Right lobe of liver (tissue), 6 donors: ENCODE measurements at regions not wholly inside any gene's neighbourhood (a gene's known extent, or its start where the extent isn't known, plus 50 kb on each side); places are given as distances from the start of the nearest gene placed in this dataset.

ENCODE experiments used
- ATAC-seq, 4 donors: fragments of 200-7000 bp; cut with Tn5 transposase; one replicate each; pipeline ENCODE4 v1.9.1; 2020; ENCODE audit warnings: mild to moderate bottlenecking in 4 of 4, moderate library complexity in 4 of 4
- DNase-seq, 3 donors: peaks; one replicate each; pipeline ENCODE4 v3.0.0-alpha.2; 2020
- H3K27ac ChIP-seq, 3 donors: fragments of 200-600 bp; one replicate each; pipeline ENCODE4 v1.8.0; 2022
- H3K27me3 ChIP-seq, 2 donors: fragments of 200-600 bp; one replicate each; pipeline ENCODE4 v1.8.0; 2022
- H3K36me3 ChIP-seq, 4 donors: fragments of 200-600 bp; sonication (generic) in 1 of 4; one replicate each; pipeline versions ENCODE4 v1.5.1 to v1.8.0; 2017 to 2022; ENCODE audit warnings: control low read depth in 1 of 4
- H3K4me1 ChIP-seq, 4 donors: fragments of 200-600 bp; sonication (generic) in 1 of 4; one replicate each; pipeline versions ENCODE4 v1.5.1 to v1.8.0; 2017 to 2022; ENCODE audit warnings: control low read depth in 1 of 4
- H3K4me3 ChIP-seq, 3 donors: fragments of 200-600 bp; one replicate each; pipeline ENCODE4 v1.8.0; 2022
- H3K9me3 ChIP-seq, 4 donors: fragments of 200-600 bp; sonication (generic) in 1 of 4; one replicate each; pipeline versions ENCODE4 v1.5.1 to v1.8.0; 2017 to 2022; ENCODE audit warnings: control low read depth in 1 of 4
- POLR2A ChIP-seq: fragments of 450-650 bp; IDR thresholded peaks from one replicate; pipeline ENCODE4 v1.6.1; 2017; ENCODE audit warnings: antibody characterized with exemption, mild to moderate bottlenecking
- whole genome bisulfite sequencing: methylation state at CpG from one replicate; pipeline ENCODE4 v1.1.6; 2018; ENCODE audit warnings: low coverage, low lambda C conversion rate; ENCODE audit not compliant: insufficient coverage; ENCODE audit errors: missing lambda C conversion rate; 5-methylcytosine and 5-hydroxymethylcytosine counted together
- intact Hi-C, 2 donors: fragments of 100-400 bp; cut with DNase I; formaldehyde crosslinking; loops; one replicate each; pipeline versions ENCODE4 v1.11.2 to v1.14.1; 2022
- TF ChIP-seq, protein P1 (sequence below), 4 donors: fragments of 200-600 bp in 3 of 4; fragments of 450-650 bp in 1 of 4; IDR thresholded peaks; one replicate each; pipeline versions ENCODE4 v1.5.1 to v1.8.0; 2016 to 2022; ENCODE audit warnings: antibody characterized with exemption in 4 of 4, mild to moderate bottlenecking in 2 of 4
- donor health status: DM: no; HTN: yes; CAD: no.
- donor health status: DM: no; HTN: no; CAD: no.
- donor health status: DM: no; HTN: no; CAD: no.
- donor health status: DM: no; HTN: yes; CAD: no.
- donor health status: DM: no; HTN: yes; CAD: no.

DNA sequence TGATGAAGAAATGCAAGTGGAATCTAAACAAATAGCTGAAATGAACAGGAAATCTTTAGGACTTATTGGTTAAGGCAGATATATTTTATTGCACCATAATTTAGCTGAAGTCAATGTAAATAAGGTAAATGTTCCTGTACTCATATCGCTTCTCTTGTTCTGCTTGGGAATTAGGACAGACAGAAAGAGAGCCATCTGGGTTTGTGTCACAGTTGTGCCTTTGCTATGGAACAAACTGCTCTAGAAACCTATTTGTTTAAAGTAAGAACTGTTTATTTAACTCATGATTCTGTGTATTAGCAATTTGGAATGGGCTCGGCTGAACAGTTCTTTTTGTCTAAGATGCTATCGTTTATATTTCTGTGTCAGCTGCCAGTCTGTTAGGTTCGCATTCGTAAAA is 143.8 kb upstream of the KHDRBS2 start:
- WGBS: 72% methylated on average over 5 of the region's 5 CpGs
- Histone ChIP-seq H3K36me3 (no peaks in the 10 kb centered on the region), H3K4me1 (no peaks in the 10 kb centered on the region), H3K4me3 (no peak overlapping the region), H3K9me3 (no peaks in the 10 kb centered on the region), H3K27ac (no peak overlapping the region), H3K27me3 (no peaks in the 10 kb centered on the region)
- no peak for ATAC-seq
- no peak for TF ChIP-seq POLR2A
- TF ChIP-seq, protein P1, sequence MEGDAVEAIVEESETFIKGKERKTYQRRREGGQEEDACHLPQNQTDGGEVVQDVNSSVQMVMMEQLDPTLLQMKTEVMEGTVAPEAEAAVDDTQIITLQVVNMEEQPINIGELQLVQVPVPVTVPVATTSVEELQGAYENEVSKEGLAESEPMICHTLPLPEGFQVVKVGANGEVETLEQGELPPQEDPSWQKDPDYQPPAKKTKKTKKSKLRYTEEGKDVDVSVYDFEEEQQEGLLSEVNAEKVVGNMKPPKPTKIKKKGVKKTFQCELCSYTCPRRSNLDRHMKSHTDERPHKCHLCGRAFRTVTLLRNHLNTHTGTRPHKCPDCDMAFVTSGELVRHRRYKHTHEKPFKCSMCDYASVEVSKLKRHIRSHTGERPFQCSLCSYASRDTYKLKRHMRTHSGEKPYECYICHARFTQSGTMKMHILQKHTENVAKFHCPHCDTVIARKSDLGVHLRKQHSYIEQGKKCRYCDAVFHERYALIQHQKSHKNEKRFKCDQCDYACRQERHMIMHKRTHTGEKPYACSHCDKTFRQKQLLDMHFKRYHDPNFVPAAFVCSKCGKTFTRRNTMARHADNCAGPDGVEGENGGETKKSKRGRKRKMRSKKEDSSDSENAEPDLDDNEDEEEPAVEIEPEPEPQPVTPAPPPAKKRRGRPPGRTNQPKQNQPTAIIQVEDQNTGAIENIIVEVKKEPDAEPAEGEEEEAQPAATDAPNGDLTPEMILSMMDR (IDR thresholded peaks at IDR 0.05): no peak
- no peak for DNase-seq
- intact Hi-C loops: no loop called here

DNA sequence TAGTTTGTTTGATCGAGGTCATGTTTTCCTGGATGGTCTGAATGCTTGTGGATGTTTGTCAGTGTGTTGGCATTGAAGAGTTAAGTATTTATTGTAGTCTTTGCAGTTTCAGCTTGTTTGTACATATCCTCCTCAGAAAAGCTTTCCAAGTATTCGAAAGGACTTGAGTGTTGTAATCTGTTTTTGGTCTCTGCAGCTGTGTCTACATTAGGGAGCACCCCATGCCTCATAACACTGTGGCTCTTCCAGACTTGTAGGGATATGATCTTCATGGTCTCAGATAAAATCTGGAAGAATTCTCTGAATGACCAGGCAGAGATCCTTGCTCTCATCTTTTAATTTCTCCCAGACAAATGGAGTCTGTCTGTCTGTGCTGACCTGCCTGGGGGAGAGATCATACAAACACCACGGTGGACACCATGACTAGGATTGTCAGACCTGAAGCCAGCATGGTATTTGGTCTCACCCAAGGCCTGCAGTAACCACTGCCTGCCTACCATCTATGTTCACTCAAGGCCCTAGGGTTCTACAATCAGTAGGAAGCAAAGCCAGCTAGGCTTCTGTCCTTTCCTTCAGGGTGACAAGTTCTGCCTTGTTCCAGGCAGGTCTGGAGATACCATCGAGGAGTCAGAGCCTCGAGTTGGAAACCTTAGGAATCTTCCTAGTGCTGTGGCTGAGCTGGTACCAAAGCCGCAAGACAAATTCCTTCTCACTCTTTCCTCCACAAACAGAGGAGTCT is 114.7 kb upstream of the KHDRBS2 start:
- no peak for ATAC-seq
- no peak for DNase-seq
- Histone ChIP-seq H3K27ac (no peak overlapping the region), H3K36me3 (no peaks in the 10 kb centered on the region), H3K9me3 (no peaks in the 10 kb centered on the region), H3K4me1 (no peaks in the 10 kb centered on the region), H3K27me3 (no peaks in the 10 kb centered on the region), H3K4me3 (no peak overlapping the region)
- 57% methylated on average over 6 of the region's 6 CpGs for WGBS
- no peak for TF ChIP-seq POLR2A
- TF ChIP-seq, protein P1 (IDR thresholded peaks at IDR 0.05): no peak
- intact Hi-C loops: no loop called here

DNA sequence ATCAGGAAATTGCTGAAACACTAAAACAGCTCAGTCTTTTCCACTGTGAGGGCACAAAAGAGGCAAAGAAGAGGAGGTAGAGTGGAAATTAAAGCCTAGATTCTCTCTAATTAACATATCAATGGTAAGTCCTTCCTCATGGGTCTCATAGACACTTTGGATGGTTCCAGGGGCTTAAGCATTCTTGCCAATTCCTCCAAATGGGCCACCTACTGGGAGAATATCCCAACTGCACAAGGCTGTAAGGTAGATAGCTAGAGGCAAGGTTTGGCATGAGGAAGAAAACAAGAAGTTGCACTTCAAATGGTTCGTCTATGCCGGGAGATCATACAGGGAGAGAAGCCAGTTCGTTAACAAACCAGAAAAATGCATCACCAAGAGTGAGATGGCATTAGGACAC is 107.6 kb upstream of the KHDRBS2 start:
- ATAC-seq (no peak), DNase-seq (no peak)
- Histone ChIP-seq H3K9me3 (no peaks in the 10 kb centered on the region), H3K27me3 (no peaks in the 10 kb centered on the region), H3K36me3 (no peaks in the 10 kb centered on the region), H3K4me3 (no peak overlapping the region), H3K4me1 (no peaks in the 10 kb centered on the region), H3K27ac (no peak overlapping the region)
- intact Hi-C loops: no loop called here
- WGBS: 33% methylated on average over 3 of the region's 3 CpGs
- TF ChIP-seq POLR2A: no peak

DNA sequence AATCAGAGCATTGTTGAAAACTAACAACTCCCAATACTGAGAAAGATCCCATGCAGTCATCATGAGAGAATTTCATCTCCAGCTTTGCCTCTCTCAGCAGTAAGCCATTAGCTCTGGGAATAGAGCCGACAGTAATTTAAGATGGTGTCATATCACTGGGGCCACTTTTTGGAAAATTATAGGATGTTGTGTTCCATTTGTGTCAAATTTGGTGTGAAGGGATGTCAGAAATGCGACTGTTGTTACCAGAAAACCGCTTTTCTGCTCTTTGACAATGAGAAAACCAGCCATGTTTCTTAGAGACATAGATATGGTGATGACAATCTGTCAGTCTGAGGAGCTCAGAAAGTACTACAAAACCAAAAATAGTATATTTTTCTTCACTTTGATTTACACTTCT is 106.3 kb upstream of the KHDRBS2 start:
- Histone ChIP-seq H3K36me3 (no peaks in the 10 kb centered on the region), H3K9me3 (no peaks in the 10 kb centered on the region), H3K4me3 (no peak overlapping the region), H3K4me1 (no peaks in the 10 kb centered on the region), H3K27ac (no peak overlapping the region), H3K27me3 (no peaks in the 10 kb centered on the region)
- no peak for DNase-seq
- no peak for ATAC-seq
- intact Hi-C loops: no loop called here
- 40% methylated on average over 3 of the region's 3 CpGs for WGBS
- TF ChIP-seq, protein P1 (IDR thresholded peaks at IDR 0.05): no peak
- no peak for TF ChIP-seq POLR2A

DNA sequence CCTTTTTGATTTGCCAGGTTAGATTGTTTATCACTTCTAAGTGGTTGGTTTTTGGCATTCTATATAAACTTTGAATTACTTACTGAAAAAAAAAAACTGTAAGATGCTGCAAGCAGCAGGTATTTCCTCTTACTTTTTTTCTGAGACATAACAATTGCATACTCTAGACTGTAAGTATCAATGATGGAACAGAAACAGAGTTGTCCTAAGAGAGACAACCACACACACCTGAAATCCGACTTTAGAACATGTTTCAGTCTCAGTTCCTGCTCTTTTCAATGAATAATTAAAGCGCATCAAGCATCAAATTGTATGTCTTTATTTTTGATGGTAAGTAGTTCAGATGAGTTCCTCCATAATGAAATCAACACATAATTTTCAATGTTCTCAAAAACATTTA is 105.3 kb upstream of the KHDRBS2 start:
- H3K4me3 ChIP-seq: no peak overlapping the region
- no peak for ATAC-seq

More for the DNA sequence above, 105.3 kb upstream of the KHDRBS2 start:
- H3K36me3 ChIP-seq: no peaks in the 10 kb centered on the region
- H3K27me3 ChIP-seq: no peaks in the 10 kb centered on the region
- no peak for DNase-seq
- intact Hi-C loops: no loop called here
- H3K4me1 ChIP-seq: no peaks in the 10 kb centered on the region
- H3K9me3 ChIP-seq: no peaks in the 10 kb centered on the region
- TF ChIP-seq, protein P1 (IDR thresholded peaks at IDR 0.05): no peak
- no peak for TF ChIP-seq POLR2A
- WGBS: 46% methylated on average over 2 of the region's 2 CpGs
- H3K27ac ChIP-seq: no peak overlapping the region
